IMR-90 (cell line): ENCODE measurements at regions not wholly inside any gene's neighbourhood (a gene's known extent, or its start where the extent isn't known, plus 50 kb on each side); places are given as distances from the start of the nearest gene placed in this dataset.

ENCODE experiments used
- CEBPB ChIP-seq: IDR thresholded peaks from 2 replicates; pipeline ENCODE4 v1.6.1; 2012; ENCODE audit warnings: low read depth, low read length, improper control_type of control experiment
- NFE2L2 ChIP-seq: fragments of 150-350 bp; IDR thresholded peaks from 2 replicates; pipeline ENCODE4 v1.6.1; 2016; ENCODE audit warnings: low read depth, mild to moderate bottlenecking, low read length
- POLR2A ChIP-seq: IDR thresholded peaks from 2 replicates; pipeline ENCODE4 v1.6.1; 2012; ENCODE audit warnings: mild to moderate bottlenecking, low read depth, low read length
- RAD21 ChIP-seq: IDR thresholded peaks from 2 replicates; pipeline ENCODE4 v1.6.1; 2012; ENCODE audit warnings: low read length, improper control_type of control experiment
- RCOR1 ChIP-seq: IDR thresholded peaks from 2 replicates; pipeline ENCODE4 v1.6.1; 2012; ENCODE audit warnings: mild to moderate bottlenecking, low read length, improper control_type of control experiment; ENCODE audit not compliant: insufficient replicate concordance
- TF ChIP-seq, protein P1 (sequence below): fragments of 150-350 bp; IDR thresholded peaks from 2 replicates; pipeline ENCODE4 v1.6.1; 2017; ENCODE audit warnings: mild to moderate bottlenecking, antibody characterized with exemption, low read length, low read depth
- TF ChIP-seq, protein P2 (sequence below): conservative IDR thresholded peaks from 2 replicates; pipeline ENCODE4 v1.5.1; 2012; ENCODE audit warnings: mild to moderate bottlenecking, low read depth, low read length, improper control_type of control experiment

DNA sequence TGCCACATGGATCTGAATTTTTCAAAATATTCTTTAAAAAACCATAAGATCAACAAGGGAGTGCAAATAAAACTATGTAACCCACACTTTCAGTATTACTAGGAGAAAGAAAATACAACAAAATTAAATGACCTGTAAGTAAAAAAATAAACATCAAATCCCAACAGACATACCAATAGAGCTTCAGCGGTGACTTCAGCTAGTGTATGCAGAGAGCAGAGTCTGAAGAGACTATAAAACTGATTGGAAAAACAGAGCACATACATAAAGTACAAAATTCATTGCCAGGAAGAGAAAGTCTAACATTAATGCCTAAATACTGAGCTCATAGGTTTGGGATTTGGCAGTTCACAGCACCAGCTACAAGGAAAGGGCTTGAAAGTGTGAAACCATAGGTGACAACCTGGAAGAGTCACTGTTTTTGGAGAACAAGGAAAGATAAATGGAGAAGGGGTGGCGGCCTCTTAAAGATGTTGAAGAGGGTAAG lies 291.1 kb downstream of the LMO7 start:
- TF ChIP-seq NFE2L2 = no peak
- TF ChIP-seq, protein P1, sequence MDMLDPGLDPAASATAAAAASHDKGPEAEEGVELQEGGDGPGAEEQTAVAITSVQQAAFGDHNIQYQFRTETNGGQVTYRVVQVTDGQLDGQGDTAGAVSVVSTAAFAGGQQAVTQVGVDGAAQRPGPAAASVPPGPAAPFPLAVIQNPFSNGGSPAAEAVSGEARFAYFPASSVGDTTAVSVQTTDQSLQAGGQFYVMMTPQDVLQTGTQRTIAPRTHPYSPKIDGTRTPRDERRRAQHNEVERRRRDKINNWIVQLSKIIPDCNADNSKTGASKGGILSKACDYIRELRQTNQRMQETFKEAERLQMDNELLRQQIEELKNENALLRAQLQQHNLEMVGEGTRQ = no peak
- TF ChIP-seq, protein P2, sequence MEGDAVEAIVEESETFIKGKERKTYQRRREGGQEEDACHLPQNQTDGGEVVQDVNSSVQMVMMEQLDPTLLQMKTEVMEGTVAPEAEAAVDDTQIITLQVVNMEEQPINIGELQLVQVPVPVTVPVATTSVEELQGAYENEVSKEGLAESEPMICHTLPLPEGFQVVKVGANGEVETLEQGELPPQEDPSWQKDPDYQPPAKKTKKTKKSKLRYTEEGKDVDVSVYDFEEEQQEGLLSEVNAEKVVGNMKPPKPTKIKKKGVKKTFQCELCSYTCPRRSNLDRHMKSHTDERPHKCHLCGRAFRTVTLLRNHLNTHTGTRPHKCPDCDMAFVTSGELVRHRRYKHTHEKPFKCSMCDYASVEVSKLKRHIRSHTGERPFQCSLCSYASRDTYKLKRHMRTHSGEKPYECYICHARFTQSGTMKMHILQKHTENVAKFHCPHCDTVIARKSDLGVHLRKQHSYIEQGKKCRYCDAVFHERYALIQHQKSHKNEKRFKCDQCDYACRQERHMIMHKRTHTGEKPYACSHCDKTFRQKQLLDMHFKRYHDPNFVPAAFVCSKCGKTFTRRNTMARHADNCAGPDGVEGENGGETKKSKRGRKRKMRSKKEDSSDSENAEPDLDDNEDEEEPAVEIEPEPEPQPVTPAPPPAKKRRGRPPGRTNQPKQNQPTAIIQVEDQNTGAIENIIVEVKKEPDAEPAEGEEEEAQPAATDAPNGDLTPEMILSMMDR = no peak
- TF ChIP-seq RAD21 = no peak
- no peak for TF ChIP-seq POLR2A
- TF ChIP-seq CEBPB = no peak
- no peak for TF ChIP-seq RCOR1
